ENCODE measurements at regions not wholly inside any gene's neighbourhood (a gene's known extent, or its start where the extent isn't known, plus 50 kb on each side); places are given as distances from the start of the nearest gene placed in this dataset.

DNA sequence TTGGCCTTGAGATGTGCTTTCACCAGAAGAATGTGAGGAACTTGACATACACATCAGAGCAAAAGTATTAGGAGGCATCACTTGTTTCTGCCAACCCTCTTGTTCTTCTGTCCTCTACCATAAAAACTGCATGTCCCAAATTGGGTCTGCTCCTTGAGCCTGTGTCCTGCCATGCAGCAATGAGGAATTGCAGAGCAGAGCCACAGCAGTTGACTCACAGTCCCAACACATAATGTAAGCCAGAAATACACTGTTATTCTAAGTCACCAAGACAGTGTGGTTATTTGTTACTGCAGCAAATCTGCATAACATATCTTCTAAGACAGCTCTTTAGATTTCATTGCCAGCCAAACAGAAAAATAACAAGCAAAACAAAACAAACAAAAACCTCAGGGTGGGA is 598.2 kb downstream of the PRELID2 start:
- H3K27me3 ChIP-seq (ENCODE audit: low read depth, low read length) = no peaks in the 10 kb centered on the region
- H3K4me1 ChIP-seq (ENCODE audit: low read length) = no peaks in the 10 kb centered on the region
- no peaks in the 10 kb centered on the region for H4K20me1 ChIP-seq (ENCODE audit: insufficient read depth, low read length)
- H2AFZ ChIP-seq (ENCODE audit: low read depth, low read length) = no peak overlapping the region
- no peak overlapping the region for H3K4me3 ChIP-seq (ENCODE audit: low read length)
- no peak overlapping the region for H3K9ac ChIP-seq (ENCODE audit: low read length)
- TF ChIP-seq EZH2phosphoT487 (IDR thresholded peaks at IDR 0.05; ENCODE audit: low read depth) (no peak), CTCF (IDR thresholded peaks at IDR 0.05; ENCODE audit: low read depth, low read length) (no peak)
- no peaks in the 10 kb centered on the region for H3K36me3 ChIP-seq (replicated peaks; ENCODE audit: low read depth, low read length)
- H3K79me2 ChIP-seq (ENCODE audit: low read length) = no peaks in the 10 kb centered on the region
- H3K9me3 ChIP-seq (ENCODE audit: insufficient read depth, low read length) = no peaks in the 10 kb centered on the region
- H3K4me2 ChIP-seq (ENCODE audit: low read length) = no peak overlapping the region
- no peak overlapping the region for H3K27ac ChIP-seq (ENCODE audit: low read length)

DNA sequence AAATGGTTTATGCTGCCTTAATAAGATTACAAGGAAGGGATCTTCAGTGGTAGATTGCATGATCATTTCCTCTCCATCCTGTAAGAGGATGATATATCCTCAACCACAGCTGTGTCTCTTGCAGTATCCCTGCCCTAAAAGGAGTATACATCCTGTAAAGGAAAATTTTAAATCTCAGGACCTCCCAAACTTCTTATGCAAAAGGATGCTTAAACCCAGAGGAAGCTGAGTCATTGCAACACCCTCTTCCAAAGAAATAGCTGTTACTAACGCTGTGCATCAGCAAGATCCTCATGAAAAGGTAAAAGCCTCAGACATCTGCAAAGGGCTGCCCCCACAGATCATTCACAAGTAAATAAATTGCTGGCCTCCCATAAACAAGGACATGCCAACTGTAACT is 599.0 kb downstream of the PRELID2 start:
- Histone ChIP-seq H3K4me3 (ENCODE audit: low read length) (no peak overlapping the region), H3K9me3 (ENCODE audit: insufficient read depth, low read length) (no peaks in the 10 kb centered on the region), H3K4me1 (ENCODE audit: low read length) (no peaks in the 10 kb centered on the region), H3K27ac (ENCODE audit: low read length) (no peak overlapping the region), H3K4me2 (ENCODE audit: low read length) (no peak overlapping the region), H3K79me2 (ENCODE audit: low read length) (no peaks in the 10 kb centered on the region), H3K27me3 (ENCODE audit: low read depth, low read length) (no peaks in the 10 kb centered on the region), H3K9ac (ENCODE audit: low read length) (no peak overlapping the region), H4K20me1 (ENCODE audit: insufficient read depth, low read length) (no peaks in the 10 kb centered on the region), H2AFZ (ENCODE audit: low read depth, low read length) (no peak overlapping the region), H3K36me3 (replicated peaks; ENCODE audit: low read depth, low read length) (no peaks in the 10 kb centered on the region)
- TF ChIP-seq CTCF (IDR thresholded peaks at IDR 0.05; ENCODE audit: low read depth, low read length) = no peak
- TF ChIP-seq EZH2phosphoT487 (IDR thresholded peaks at IDR 0.05; ENCODE audit: low read depth) = no peak

GRCh38 chr5:145233461-145233860 is 601.7 kb downstream of the PRELID2 start:
- no peak overlapping the region for H3K4me2 ChIP-seq (ENCODE audit: low read length)
- no peak overlapping the region for H3K27ac ChIP-seq (ENCODE audit: low read length)
- H3K9ac ChIP-seq (ENCODE audit: low read length) = no peak overlapping the region
- H3K4me1 ChIP-seq (ENCODE audit: low read length) = no peaks in the 10 kb centered on the region
- no peaks in the 10 kb centered on the region for H3K27me3 ChIP-seq (ENCODE audit: low read depth, low read length)
- no peak overlapping the region for H2AFZ ChIP-seq (ENCODE audit: low read depth, low read length)
- H3K4me3 ChIP-seq (ENCODE audit: low read length) = no peak overlapping the region
- no peaks in the 10 kb centered on the region for H3K36me3 ChIP-seq (replicated peaks; ENCODE audit: low read depth, low read length)
- H3K9me3 ChIP-seq (ENCODE audit: insufficient read depth, low read length) = no peaks in the 10 kb centered on the region
- H3K79me2 ChIP-seq (ENCODE audit: low read length) = no peaks in the 10 kb centered on the region
- no peaks in the 10 kb centered on the region for H4K20me1 ChIP-seq (ENCODE audit: insufficient read depth, low read length)
- TF ChIP-seq CTCF (IDR thresholded peaks at IDR 0.05; ENCODE audit: low read depth, low read length) (no peak), EZH2phosphoT487 (IDR thresholded peaks at IDR 0.05; ENCODE audit: low read depth) (no peak)

- Histone ChIP-seq H3K27me3 (ENCODE audit: low read depth, low read length) (no peaks in the 10 kb centered on the region), H3K4me3 (ENCODE audit: low read length) (no peak overlapping the region), H4K20me1 (ENCODE audit: insufficient read depth, low read length) (no peaks in the 10 kb centered on the region), H3K4me2 (ENCODE audit: low read length) (no peak overlapping the region), H3K9ac (ENCODE audit: low read length) (no peak overlapping the region), H3K4me1 (ENCODE audit: low read length) (no peaks in the 10 kb centered on the region), H3K79me2 (ENCODE audit: low read length) (no peaks in the 10 kb centered on the region), H3K9me3 (ENCODE audit: insufficient read depth, low read length) (no peaks in the 10 kb centered on the region), H3K36me3 (replicated peaks; ENCODE audit: low read depth, low read length) (no peaks in the 10 kb centered on the region), H2AFZ (ENCODE audit: low read depth, low read length) (no peak overlapping the region), H3K27ac (ENCODE audit: low read length) (no peak overlapping the region)
- TF ChIP-seq CTCF (IDR thresholded peaks at IDR 0.05; ENCODE audit: low read depth, low read length) = no peak
- TF ChIP-seq EZH2phosphoT487 (IDR thresholded peaks at IDR 0.05; ENCODE audit: low read depth) = no peak
Measured at GRCh38 chr5:145230781-145231180, 604.4 kb downstream of the PRELID2 start.
